ENCODE measurements at regions not wholly inside any gene's neighbourhood (a gene's known extent, or its start where the extent isn't known, plus 50 kb on each side); places are given as distances from the start of the nearest gene placed in this dataset.

DNA sequence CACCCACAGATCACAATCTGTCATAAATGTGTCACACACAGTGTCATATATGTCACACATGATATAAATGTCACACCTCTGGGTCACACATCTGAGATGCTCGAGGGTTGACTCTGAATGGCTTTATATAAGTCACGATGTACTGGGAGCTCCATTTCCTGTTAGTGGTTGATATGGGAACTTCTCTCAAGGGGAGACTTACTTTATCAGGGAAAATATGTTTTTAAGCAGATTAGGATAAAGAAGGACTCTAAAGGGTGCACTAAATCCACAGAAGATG, 83.9 kb upstream of the MEF2A start:
- no peak for FAIRE-seq
- H3K27me3 ChIP-seq (ENCODE audit: control insufficient read depth, insufficient read depth, low read length): no peaks in the 10 kb centered on the region
- no peaks in the 10 kb centered on the region for H3K36me3 ChIP-seq (ENCODE audit: control insufficient read depth in 2 of 3, insufficient read depth in 3 of 3, low read length in 3 of 3)
- H3K9ac ChIP-seq (ENCODE audit: low read length in 3 of 3): no peak overlapping the region
- peaks cover 0 to 17% (median 6%) of the 10 kb centered on the region in 3 donors for H3K4me1 ChIP-seq (ENCODE audit: control insufficient read depth in 2 of 3, insufficient read depth in 2 of 3, low read depth in 1 of 3, low read length in 3 of 3)
- intact Hi-C loops (cut with DNase I): no loop called here
- no peak for DNase-seq
- no peak for TF ChIP-seq CTCF (IDR thresholded peaks at IDR 0.05; ENCODE audit: borderline replicate concordance, extremely low read depth, insufficient read depth)
- no peaks in the 10 kb centered on the region for H3K9me3 ChIP-seq (ENCODE audit: control insufficient read depth in 2 of 3, insufficient read depth in 1 of 3, low read length in 3 of 3)
- no peak overlapping the region for H3K27ac ChIP-seq (ENCODE audit: low read depth in 2 of 2, low read length in 2 of 2)
- H3K4me3 ChIP-seq (ENCODE audit: low read length in 3 of 3): no peak overlapping the region

GRCh38 chr15:99482993-99483392, 82.8 kb upstream of the MEF2A start:
- H3K9me3 ChIP-seq (ENCODE audit: control insufficient read depth in 2 of 3, insufficient read depth in 1 of 3, low read length in 3 of 3): no peaks in the 10 kb centered on the region
- DNase-seq (no peak), FAIRE-seq (no peak)
- H3K4me1 ChIP-seq (ENCODE audit: control insufficient read depth in 2 of 3, insufficient read depth in 2 of 3, low read depth in 1 of 3, low read length in 3 of 3): peaks cover 0 to 15% (median 0%) of the 10 kb centered on the region in 3 donors
- no peak for TF ChIP-seq CTCF (IDR thresholded peaks at IDR 0.05; ENCODE audit: borderline replicate concordance, extremely low read depth, insufficient read depth)
- no peaks in the 10 kb centered on the region for H3K36me3 ChIP-seq (ENCODE audit: control insufficient read depth in 2 of 3, insufficient read depth in 3 of 3, low read length in 3 of 3)
- H3K9ac ChIP-seq (ENCODE audit: low read length in 3 of 3): no peak overlapping the region
- intact Hi-C loops (cut with DNase I): no loop called here
- no peaks in the 10 kb centered on the region for H3K27me3 ChIP-seq (ENCODE audit: control insufficient read depth, insufficient read depth, low read length)
- no peak overlapping the region for H3K4me3 ChIP-seq (ENCODE audit: low read length in 3 of 3)
- no peak overlapping the region for H3K27ac ChIP-seq (ENCODE audit: low read depth in 2 of 2, low read length in 2 of 2)

DNA sequence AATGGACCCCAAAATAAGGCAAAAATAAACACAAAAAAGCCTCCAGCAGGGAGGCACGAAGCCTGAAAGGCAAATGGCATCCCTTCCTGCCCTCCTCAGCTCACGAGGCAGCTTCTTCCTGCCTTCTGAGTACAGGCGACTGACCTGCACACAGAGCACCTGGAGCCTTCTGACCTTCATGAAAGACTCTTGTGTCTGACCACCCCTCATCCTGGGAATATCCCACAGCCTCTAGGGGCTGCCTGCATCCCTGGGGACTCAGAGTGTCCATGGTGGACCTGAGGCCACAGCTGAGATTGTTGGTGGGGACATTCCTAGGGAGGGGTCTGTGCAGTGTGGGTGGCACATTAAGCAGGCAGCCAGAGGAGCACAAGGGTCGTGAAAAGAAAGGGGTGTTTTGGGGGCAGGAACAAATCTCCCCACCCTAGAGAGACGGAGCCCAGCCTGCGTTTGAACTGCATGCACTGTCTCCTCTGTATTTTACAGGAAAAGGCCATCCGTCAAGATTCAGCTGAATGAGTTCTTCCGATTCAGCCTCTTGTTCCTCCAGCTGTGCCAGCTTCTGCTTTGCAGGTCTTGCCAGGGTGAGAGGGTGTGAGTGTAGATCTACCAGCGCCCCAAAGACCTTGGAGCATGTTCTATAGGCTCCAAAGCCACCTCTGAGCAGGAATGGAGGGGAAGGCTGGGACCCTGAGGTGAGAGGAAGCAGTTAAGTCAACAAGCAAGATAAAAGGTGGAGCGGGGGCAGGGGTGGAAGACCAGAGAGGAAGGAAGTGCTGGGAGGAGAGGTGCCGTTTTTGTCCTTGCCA, 80.4 kb upstream of the MEF2A start:
- Histone ChIP-seq H3K9ac (ENCODE audit: low read length in 3 of 3) (no peak overlapping the region), H3K9me3 (ENCODE audit: control insufficient read depth in 2 of 3, insufficient read depth in 1 of 3, low read length in 3 of 3) (no peaks in the 10 kb centered on the region), H3K36me3 (ENCODE audit: control insufficient read depth in 2 of 3, insufficient read depth in 3 of 3, low read length in 3 of 3) (no peaks in the 10 kb centered on the region), H3K27ac (ENCODE audit: low read depth in 2 of 2, low read length in 2 of 2) (peak overlapping the region in 1 of 2 donors; percentile 64), H3K4me3 (ENCODE audit: low read length in 3 of 3) (no peak overlapping the region), H3K27me3 (ENCODE audit: control insufficient read depth, insufficient read depth, low read length) (no peaks in the 10 kb centered on the region), H3K4me1 (ENCODE audit: control insufficient read depth in 2 of 3, insufficient read depth in 2 of 3, low read depth in 1 of 3, low read length in 3 of 3) (peaks cover 0 to 15% (median 0%) of the 10 kb centered on the region in 3 donors)
- FAIRE-seq (no peak), DNase-seq (peak in 1 of 5 donors; percentile 3)
- intact Hi-C loops (cut with DNase I): no loop called here
- TF ChIP-seq CTCF (IDR thresholded peaks at IDR 0.05; ENCODE audit: borderline replicate concordance, extremely low read depth, insufficient read depth): no peak

GRCh38 chr15:99485992-99486370, 79.8 kb upstream of the MEF2A start:
- Histone ChIP-seq H3K9ac (ENCODE audit: low read length in 3 of 3) (peak overlapping the region in 1 of 3 donors; percentile 60), H3K9me3 (ENCODE audit: control insufficient read depth in 2 of 3, insufficient read depth in 1 of 3, low read length in 3 of 3) (no peaks in the 10 kb centered on the region), H3K27me3 (ENCODE audit: control insufficient read depth, insufficient read depth, low read length) (no peaks in the 10 kb centered on the region), H3K4me1 (ENCODE audit: control insufficient read depth in 2 of 3, insufficient read depth in 2 of 3, low read depth in 1 of 3, low read length in 3 of 3) (peaks cover 0 to 15% (median 0%) of the 10 kb centered on the region in 3 donors), H3K27ac (ENCODE audit: low read depth in 2 of 2, low read length in 2 of 2) (peak overlapping the region in 1 of 2 donors; percentile 64), H3K4me3 (ENCODE audit: low read length in 3 of 3) (peak overlapping the region in 1 of 3 donors; percentile 51), H3K36me3 (ENCODE audit: control insufficient read depth in 2 of 3, insufficient read depth in 3 of 3, low read length in 3 of 3) (no peaks in the 10 kb centered on the region)
- DNase-seq: no peak
- no peak for FAIRE-seq
- no peak for TF ChIP-seq CTCF (IDR thresholded peaks at IDR 0.05; ENCODE audit: borderline replicate concordance, extremely low read depth, insufficient read depth)
- intact Hi-C loops (cut with DNase I): no loop called here
